OCI-LY7 (cell line): ENCODE measurements at regions not wholly inside any gene's neighbourhood (a gene's known extent, or its start where the extent isn't known, plus 50 kb on each side); places are given as distances from the start of the nearest gene placed in this dataset.

Experiments used
- EZH2phosphoT487 ChIP-seq: fragments of 200-600 bp; sonication (generic); IDR thresholded peaks from 2 replicates; pipeline ENCODE4 v1.6.1; 2018; ENCODE audit warnings: low read depth, borderline replicate concordance, mild to moderate bottlenecking, mixed run types, antibody characterized with exemption, low read length, moderate library complexity, mixed read lengths
- TF ChIP-seq, protein P1 (sequence below): fragments of 200-600 bp; sonication (generic); conservative IDR thresholded peaks from 2 replicates; pipeline ENCODE4 v1.5.1; 2014; ENCODE audit warnings: mild to moderate bottlenecking, antibody characterized with exemption, low read length, moderate library complexity, mixed read lengths

DNA sequence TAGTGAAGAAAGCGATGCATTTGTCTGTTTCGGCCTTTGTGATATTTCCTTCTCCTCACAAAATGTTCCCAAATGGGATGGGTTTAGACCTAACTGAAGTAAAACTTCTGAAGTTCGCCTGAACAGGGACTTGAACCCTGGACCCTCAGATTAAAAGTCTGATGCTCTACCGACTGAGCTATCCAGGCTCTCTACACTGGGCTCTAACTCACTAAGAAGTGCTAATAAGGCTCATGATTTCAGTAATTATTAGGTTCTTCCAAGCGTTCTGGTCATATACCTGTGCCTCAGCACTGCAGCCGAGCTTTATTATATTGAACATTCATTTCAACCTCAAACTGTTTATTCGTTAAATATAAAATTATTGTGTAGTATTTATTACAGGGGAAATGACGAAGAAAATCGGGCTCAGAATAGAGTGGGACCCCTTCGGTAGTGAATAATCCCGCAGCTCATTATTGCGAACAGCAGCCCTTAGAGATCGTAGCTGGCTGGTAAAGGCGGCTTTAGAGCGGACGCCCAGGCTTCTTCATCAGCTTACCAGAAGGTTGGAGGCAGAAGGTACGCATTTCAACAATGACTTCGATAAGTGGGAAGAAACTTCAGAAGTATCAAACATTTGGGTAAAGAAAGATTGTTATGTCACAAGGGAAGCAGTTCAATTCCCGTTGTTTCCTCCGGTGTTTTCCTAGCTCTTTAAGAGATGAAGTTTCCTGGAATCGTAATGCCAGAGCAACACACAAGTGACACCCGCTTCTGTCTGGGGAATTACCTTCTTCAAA lies 119.0 kb upstream of the ZNF184 start:
- TF ChIP-seq, protein P1, sequence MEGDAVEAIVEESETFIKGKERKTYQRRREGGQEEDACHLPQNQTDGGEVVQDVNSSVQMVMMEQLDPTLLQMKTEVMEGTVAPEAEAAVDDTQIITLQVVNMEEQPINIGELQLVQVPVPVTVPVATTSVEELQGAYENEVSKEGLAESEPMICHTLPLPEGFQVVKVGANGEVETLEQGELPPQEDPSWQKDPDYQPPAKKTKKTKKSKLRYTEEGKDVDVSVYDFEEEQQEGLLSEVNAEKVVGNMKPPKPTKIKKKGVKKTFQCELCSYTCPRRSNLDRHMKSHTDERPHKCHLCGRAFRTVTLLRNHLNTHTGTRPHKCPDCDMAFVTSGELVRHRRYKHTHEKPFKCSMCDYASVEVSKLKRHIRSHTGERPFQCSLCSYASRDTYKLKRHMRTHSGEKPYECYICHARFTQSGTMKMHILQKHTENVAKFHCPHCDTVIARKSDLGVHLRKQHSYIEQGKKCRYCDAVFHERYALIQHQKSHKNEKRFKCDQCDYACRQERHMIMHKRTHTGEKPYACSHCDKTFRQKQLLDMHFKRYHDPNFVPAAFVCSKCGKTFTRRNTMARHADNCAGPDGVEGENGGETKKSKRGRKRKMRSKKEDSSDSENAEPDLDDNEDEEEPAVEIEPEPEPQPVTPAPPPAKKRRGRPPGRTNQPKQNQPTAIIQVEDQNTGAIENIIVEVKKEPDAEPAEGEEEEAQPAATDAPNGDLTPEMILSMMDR: no peak
- no peak for TF ChIP-seq EZH2phosphoT487
